SK-N-SH (cell line): ENCODE measurements at regions not wholly inside any gene's neighbourhood (a gene's known extent, or its start where the extent isn't known, plus 50 kb on each side); places are given as distances from the start of the nearest gene placed in this dataset.

Source experiments
- CTCF ChIP-seq: fragments of 200-600 bp; sonication (generic); IDR thresholded peaks from 2 replicates; pipeline ENCODE4 v1.6.1; 2017; ENCODE audit warnings: antibody characterized with exemption, mild to moderate bottlenecking, moderate library complexity
- POLR2AphosphoS5 ChIP-seq: IDR thresholded peaks from 2 replicates; pipeline ENCODE4 v1.6.1; 2012; ENCODE audit warnings: low read depth, low read length
- RAD21 ChIP-seq: IDR thresholded peaks from 2 replicates; pipeline ENCODE4 v1.6.1; 2012; ENCODE audit warnings: mild to moderate bottlenecking, low read length
- RCOR1 ChIP-seq: fragments of 150-350 bp; IDR thresholded peaks from 2 replicates; pipeline ENCODE4 v1.6.1; 2017; ENCODE audit warnings: antibody characterized with exemption, low read length

DNA sequence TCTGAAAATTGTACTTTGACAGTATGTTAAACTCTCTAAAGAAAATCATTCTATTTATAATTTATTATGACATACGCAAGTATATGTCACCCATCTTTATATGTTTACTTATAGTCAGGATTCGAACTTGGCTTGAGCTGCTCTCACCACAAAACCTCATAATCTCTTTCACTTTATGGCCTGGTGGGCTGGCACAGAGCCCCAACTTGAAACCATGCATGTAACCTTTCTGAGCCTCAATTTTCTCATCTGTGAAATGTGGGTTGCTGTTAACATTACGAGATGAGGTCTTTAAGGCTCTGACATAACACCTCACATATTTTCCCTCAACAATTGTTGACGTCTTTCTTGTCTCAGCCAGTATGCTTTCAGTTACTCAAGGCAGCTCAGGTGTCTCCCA lies 69.4 kb upstream of the PFN2 start:
- no peak for TF ChIP-seq CTCF
- no peak for TF ChIP-seq RAD21
- no peak for TF ChIP-seq POLR2AphosphoS5
- no peak for TF ChIP-seq RCOR1
